NCI-H1048 (cell line): ENCODE measurements at regions not wholly inside any gene's neighbourhood (a gene's known extent, or its start where the extent isn't known, plus 50 kb on each side); places are given as distances from the start of the nearest gene placed in this dataset.

Source experiments
- DNase-seq: peaks from one replicate; lab custom pipeline; 2025; lab: John Stamatoyannopoulos, UW

GRCh38 chr2:126495189-126495588 lies 160.8 kb upstream of the GYPC start:
- DNase-seq = no peak

GRCh38 chr2:126496493-126496892 lies 159.5 kb upstream of the GYPC start:
- no peak for DNase-seq

- DNase-seq = no peak
Measured at GRCh38 chr2:126503476-126503875, 152.5 kb upstream of the GYPC start.

- no peak for DNase-seq
Measured at GRCh38 chr2:126504949-126505348, 151.0 kb upstream of the GYPC start.

GRCh38 chr2:126506786-126507185 lies 149.2 kb upstream of the GYPC start:
- no peak for DNase-seq

- DNase-seq = no peak
Measured at GRCh38 chr2:126507425-126507911, 148.5 kb upstream of the GYPC start.

GRCh38 chr2:126510356-126510755 lies 145.6 kb upstream of the GYPC start:
- DNase-seq = no peak

GRCh38 chr2:126510960-126511359 lies 145.0 kb upstream of the GYPC start:
- no peak for DNase-seq

GRCh38 chr2:126512026-126512425 lies 143.9 kb upstream of the GYPC start:
- no peak for DNase-seq

GRCh38 chr2:126513033-126513432 lies 142.9 kb upstream of the GYPC start:
- DNase-seq = no peak

- DNase-seq = no peak
Measured at GRCh38 chr2:126515471-126515870, 140.5 kb upstream of the GYPC start.

GRCh38 chr2:126518196-126518595 lies 137.8 kb upstream of the GYPC start:
- no peak for DNase-seq

GRCh38 chr2:126527836-126528490 lies 128.0 kb upstream of the GYPC start:
- DNase-seq = no peak

GRCh38 chr2:126531029-126531428 lies 124.9 kb upstream of the GYPC start:
- DNase-seq = no peak

- DNase-seq = no peak
Measured at GRCh38 chr2:126534478-126534877, 121.5 kb upstream of the GYPC start.

- no peak for DNase-seq
Measured at GRCh38 chr2:126535408-126535807, 120.5 kb upstream of the GYPC start.

- no peak for DNase-seq
Measured at GRCh38 chr2:126536605-126537200, 119.3 kb upstream of the GYPC start.

GRCh38 chr2:126539101-126539500 lies 116.9 kb upstream of the GYPC start:
- DNase-seq = no peak

- no peak for DNase-seq
Measured at GRCh38 chr2:126542247-126542646, 113.7 kb upstream of the GYPC start.

- no peak for DNase-seq
Measured at GRCh38 chr2:126543081-126543480, 112.9 kb upstream of the GYPC start.

GRCh38 chr2:126558029-126558428 lies 97.9 kb upstream of the GYPC start:
- DNase-seq = no peak

GRCh38 chr2:126568734-126569133 lies 87.2 kb upstream of the GYPC start:
- DNase-seq = no peak

- DNase-seq = no peak
Measured at GRCh38 chr2:126571403-126571802, 84.6 kb upstream of the GYPC start.

- no peak for DNase-seq
Measured at GRCh38 chr2:126575631-126576030, 80.3 kb upstream of the GYPC start.
